ENCODE measurements at regions not wholly inside any gene's neighbourhood (a gene's known extent, or its start where the extent isn't known, plus 50 kb on each side); places are given as distances from the start of the nearest gene placed in this dataset.

GRCh38 chr3:8423307-8423706 lies 78.3 kb upstream of the LMCD1 start:
- TF ChIP-seq CTCF (IDR thresholded peaks at IDR 0.05; ENCODE audit: low read depth, low read length) = no peak
- TF ChIP-seq POLR2A (IDR thresholded peaks at IDR 0.05; ENCODE audit: extremely low read depth, insufficient read length) = no peak
- TF ChIP-seq MAX (IDR thresholded peaks at IDR 0.05; ENCODE audit: low read depth, low read length) = no peak

Measured in NB4 (cell line).